Activated effector memory CD4-positive, alpha-beta T cell treated with Interleukin-2 at 50 U/mL for 16 hours (primary cell): ENCODE measurements at regions not wholly inside any gene's neighbourhood (a gene's known extent, or its start where the extent isn't known, plus 50 kb on each side); places are given as distances from the start of the nearest gene placed in this dataset.

ENCODE experiments used
- DNase-seq: peaks from one replicate; pipeline ENCODE4 v3.0.0-alpha.2; 2020

DNA sequence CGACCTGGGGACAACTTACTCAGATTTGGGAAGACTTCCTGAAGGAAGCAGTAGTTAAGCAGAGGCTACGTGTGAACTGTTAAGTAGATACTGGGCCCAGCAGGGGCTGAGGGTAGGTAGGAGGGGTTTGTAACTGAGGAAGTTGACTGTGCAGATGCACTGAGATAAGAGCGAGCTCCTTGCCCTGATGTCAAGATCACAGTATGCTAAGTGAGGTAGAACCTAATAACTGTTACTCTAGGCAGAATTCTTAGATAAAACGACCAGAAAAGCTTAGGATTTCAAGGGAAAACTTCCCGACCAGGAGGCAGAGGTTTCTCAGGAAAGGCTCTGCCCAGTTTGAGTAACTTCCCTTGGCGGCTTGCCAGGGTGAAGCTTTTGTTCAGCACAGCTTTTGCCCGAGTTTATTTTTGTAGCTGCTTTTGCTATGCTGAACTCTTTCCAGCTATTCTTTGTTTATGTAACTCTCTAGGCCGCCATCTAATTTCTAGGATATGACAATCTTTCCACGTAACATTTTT is 632.1 kb downstream of the DIAPH3 start:
- DNase-seq = no peak

DNA sequence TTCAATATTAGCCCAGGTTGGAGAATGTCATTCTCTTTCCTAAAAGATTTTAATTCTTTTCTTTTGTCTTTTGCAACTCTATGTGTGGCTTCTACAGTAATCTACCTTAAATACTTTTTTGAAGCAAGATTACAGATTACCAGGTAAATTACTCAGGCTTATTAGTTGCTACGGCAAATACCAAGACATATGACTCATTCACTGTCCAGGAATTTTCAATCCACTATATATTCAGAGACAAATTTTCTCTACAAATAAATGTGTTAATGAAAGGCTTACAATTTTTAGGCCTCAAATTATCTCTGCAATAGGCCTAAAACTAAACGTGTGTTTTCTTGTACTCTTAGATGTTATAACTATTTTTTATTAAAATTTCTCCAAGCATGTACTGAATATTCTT is 631.3 kb downstream of the DIAPH3 start:
- no peak for DNase-seq

DNA sequence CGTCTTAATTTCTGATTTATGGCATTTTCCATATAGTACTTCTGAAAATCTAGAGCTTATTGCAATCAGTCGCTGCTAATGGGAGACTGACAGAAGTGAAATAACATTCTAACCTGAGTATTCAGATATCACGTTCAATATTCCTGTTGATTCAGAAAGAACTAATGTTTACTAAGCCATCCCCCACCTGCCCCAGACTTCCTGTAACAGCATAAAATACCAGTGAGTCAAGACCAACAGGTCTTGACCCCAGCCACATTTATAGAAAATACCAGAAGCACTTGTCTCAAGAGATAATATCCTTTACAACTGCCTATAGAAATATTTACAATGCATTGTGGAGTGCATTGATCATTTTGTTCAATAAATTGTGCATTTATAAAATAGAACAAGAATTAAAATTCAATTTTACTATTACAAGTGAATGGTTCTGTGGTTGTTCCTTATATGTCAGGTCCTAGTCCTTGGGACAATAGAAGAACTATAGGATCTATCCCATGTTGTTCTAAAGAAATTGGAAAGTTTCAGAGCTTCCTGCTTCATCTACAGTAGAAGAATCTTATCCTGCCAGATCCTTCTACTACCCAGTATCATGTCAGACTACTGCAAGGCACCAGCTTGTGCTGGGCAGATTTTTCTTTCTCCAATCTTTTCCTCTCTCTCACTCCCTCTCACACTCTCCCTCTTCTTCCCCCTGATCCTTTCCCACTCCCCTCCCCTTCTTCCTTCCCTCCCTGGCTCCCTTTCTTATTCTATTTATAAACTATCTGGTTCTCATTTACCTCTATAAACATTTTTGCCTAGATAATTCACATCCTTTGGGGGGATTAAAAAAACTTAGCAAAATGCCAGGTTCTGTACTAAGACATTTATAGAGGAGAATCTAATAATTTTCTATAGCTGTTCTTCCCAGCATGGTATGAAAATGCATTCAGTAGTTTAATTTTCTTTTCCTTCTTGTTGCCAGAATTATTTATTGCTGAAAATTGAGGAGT is 629.9 kb downstream of the DIAPH3 start:
- no peak for DNase-seq

DNA sequence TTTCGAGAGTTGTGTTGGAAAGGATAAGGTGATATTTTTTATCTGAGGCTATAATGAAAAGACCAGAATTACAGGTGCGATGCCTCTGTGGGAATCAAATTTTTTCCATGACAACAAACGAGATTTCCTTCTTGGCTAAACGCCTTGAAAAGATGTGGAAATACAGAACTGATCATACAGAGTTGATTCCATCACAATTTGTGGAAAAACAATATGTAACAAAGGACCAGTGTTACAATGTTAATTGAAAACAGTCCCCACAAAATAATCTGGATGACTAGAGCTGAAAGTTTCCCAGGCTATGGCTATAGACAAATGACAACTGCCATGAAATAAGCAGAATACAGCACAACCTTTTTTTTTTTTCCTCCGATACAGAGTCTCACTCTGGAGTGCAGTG is 628.9 kb downstream of the DIAPH3 start:
- no peak for DNase-seq

DNA sequence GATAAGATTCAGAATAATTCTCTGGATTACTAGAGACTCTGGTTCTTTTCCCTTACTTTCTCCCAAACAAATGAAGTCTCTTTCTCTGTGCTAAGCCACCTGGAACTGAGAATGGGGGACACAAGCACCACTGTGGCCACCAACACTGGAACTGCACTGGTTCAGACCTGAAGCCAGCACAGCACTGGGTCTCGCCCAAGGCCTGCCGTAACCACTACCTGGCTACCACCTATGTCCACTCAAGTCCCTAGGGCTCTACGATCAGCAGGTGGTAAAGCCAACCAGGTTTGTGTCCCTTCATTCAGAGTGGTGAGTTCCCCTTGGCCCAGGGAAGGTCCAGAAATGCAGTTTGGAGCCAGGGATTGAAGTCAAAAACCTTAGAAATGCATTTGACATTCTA is 626.2 kb downstream of the DIAPH3 start:
- DNase-seq = no peak

DNA sequence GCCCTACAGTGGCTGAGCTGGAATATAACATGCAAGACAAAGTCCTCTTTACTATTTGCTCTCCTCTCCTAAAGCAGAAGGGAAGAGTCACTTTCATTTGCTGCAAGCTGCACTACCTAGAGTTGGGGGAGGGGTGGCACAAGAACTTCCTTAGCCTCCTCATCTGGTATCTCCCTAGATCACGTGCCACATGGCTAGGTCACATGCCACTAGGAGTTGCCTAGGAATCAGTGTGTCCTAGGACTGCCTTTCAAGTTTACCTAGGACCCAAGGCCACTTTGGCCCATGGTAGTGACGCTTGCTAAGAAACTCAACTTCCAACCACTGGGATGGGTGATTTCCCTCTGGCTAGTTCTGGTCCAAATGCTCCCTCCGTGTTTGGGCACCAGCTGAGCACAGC is 625.2 kb downstream of the DIAPH3 start:
- DNase-seq = no peak

DNA sequence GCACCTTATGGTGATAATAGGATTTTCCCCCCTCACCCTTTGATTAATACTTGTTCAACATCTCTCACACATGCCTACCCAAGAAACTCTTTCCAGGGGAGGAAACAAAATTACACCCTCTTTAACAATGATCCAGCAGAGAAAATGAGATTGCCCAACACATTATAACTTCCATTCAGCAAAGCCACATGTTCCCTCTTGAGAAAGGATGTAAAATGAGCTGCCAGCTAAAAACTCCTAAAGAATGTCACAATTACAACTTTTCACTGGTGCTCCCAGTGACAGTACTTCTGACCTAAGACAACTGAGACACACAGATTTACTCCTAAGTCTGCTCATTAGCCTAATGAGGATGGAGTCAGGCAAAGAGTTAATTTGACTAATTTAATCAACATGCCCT is 621.4 kb downstream of the DIAPH3 start:
- no peak for DNase-seq

DNA sequence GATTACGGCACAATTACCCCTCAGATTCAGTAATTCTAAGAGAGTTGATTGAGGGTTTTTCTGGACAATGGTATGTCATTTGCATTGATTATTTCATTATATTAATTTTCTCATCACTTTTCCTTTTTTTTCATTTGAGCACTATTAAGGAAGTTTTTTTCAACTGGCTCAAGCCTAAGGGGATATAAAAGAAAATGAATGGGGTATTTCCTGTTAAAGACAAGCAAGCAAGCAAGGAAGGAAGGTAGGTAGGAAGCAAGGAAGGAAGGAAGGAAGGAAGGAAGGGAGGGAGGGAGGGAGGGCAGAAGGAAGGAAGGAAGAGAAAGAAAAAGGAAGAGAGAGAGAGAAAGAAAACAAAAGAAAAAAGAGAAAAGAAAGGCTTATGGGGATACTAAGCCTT is 620.3 kb downstream of the DIAPH3 start:
- DNase-seq = no peak

DNA sequence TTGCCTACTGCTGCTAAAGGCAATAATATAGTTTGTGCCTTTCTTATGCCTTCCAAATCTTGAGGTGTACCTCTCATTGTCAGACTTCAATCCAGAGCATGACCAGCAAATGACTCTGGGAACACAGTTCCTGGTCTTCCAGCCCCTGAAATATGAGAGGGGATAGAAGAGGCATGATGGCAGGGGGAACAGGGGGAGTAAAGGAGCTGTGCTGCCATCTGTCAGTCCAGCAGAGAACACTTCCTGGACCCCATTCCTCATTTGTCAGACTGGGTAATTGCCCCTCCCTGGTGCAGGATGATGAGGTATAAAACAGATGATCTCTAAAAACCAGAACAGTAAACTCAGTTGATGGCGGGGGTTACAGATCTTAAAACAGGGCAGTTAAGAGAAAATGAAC is 618.7 kb downstream of the DIAPH3 start:
- DNase-seq = no peak

DNA sequence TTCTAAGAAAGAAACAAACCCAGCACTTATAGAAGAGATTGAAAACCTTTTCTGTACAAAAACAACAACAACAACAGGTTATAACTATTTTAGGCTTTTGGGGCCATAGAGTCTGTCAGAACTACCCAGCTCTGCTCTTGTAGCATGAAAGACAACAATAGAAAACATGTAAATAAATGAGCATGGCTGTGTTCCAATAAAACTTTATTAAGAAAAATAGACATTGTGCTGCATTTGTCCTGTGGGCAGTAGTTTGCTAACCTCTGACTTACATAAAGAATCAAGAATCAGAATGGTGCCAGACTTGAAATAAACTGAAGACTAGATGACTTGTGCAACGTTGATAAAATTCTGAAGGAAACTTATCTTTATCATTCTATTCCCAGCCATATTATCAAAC is 617.5 kb downstream of the DIAPH3 start:
- DNase-seq = no peak

DNA sequence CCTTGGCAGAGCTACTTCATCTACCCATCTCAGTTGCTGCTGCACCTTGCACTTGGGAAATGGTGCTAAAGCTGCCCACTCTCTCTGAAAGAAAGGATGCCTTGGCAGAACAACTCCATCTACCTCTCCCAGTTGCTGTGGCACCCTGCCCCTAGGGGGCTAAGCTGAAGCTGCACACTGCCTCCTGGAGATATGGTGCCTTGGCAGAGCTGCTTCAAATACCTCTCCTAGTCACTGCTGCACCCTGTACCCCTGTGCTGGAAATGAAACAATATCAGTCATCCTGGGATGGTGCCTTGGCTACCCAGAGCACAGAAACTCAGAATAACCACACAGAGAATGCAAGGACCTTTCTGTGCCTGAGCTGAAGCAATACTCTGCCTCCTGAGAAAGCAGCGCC is 615.8 kb downstream of the DIAPH3 start:
- no peak for DNase-seq

DNA sequence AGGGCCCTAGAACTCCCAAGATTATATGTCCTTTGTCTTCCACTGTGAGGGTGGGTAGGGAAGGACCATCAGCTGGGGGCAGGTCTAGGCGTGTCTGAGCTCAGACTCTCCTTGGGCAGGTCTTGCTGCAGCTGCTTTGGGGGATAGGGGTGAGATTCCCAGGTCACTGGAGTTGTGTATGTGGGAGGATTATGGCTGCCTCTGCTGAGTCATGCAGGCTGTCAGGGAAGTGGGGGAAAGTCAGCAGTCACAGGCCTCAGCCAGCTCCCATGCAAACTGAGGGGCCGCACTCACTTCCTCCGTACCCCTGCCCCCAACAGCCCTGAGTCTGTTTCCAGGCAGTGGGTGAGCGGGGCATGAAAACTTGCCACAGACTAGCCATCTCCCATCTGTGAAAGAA is 600.8 kb downstream of the DIAPH3 start:
- no peak for DNase-seq

DNA sequence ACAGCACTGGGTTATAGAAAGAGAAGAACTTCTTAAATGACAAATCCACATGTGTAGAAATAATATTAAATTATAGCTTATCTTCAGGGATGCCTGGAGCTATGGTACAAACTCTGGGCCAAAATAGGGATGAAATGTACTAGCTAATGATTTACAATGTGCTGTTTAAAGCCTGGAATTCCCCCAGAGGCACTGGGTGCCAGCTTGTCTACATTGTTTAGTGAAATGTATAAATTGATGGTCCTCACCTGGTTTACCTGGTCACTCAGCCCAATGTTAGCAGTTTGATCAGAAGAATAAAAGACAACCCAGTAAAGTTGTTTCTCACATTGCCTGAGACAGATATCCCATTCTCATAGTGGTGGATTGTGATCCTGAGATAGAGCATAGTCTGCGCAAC is 597.2 kb downstream of the DIAPH3 start:
- no peak for DNase-seq

DNA sequence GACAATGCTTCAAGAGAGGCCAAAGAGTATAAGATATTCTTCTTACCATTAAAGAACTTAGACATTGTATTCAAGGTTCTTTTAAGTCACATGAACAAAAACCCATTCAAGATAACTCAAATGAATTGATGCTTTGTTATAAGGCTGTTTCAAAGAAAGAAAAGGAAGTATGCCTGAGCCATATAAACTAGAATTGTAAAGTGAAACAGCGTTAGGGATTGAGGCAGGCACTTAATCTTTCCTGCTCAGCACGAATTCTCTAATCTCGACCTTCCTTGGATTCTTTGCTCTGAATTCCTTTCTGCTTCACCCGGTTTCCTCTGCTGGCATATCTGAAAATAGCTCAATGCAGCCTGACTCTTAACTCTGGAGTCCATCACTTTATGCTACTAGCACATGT is 595.4 kb downstream of the DIAPH3 start:
- DNase-seq = no peak

DNA sequence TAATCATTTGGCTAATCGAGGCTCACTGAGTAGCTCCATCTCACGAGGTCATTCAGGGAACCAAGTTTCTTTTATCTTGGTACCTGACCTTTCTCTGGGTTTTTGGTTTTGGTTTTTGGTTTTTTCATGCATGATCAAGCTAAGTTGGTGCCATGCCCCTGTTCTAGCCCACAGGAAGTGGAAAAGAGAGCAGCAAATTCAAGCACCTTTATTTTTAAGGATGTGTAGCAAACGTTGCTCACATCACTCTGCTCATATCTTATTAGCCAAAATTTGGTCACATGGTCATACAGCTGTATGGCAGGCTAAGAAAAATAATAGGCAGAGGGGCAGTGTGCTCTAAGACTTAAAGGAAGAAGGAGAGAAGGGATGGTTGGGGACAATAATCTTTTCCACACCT is 593.5 kb downstream of the DIAPH3 start:
- no peak for DNase-seq

DNA sequence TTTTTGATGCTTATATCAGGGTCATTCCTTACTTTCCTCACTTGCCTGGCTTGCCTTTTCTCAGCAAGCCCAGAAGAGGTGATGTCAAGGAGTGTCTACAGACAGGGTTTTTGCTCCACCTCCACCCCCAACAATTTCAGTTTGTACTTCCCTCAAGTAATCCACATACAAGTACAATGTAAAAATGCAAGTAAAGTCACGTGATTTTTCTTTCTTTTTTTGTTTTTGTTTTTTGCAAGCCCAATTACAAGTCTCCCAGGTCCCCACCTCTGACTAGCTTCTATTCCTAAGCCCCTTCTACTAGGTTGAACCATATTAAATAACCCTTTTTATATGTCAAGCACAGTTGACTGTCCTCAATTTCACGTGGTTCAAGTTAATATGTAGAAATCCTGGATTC is 579.6 kb downstream of the DIAPH3 start:
- no peak for DNase-seq

DNA sequence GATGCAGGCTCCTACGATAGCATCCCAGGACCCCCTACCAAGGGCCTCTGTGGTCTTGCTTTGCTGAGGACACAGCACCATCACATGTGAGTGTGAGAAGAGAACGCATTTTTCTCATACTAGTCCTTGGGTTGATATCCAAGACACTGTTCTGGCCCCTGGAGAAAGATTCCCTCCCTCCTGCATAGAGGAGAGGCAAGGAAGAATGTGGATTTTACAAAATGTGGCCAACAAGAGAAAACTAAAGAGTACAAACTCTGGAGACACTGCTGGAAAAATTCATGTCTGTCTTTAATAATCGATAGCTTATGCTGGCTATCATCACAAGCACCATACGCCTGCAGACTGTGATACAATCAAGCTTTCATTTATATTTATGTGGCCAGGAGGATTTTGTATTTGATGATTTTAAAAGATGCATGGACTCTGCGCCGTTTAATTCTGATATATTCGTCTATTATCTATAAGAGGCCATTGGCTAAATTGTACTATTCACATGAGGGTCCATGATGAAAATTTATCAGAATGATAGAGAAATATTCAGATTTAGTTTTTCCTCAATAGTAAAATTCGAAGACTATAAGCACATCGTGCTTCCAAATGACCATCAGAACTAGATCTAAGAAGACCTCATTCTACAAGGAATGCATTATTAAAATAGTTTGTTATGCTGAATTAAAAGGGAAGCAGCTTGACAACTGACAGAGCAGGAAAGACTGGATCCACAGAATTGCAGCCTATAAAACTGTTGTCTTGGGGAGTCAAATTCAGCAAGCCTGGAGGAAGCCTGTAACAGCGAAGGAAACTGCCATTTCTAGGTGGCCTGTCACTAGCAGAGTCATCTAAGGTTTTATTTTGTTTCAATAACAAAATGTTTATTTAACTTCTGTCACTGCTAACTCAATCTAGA is 578.7 kb downstream of the DIAPH3 start:
- DNase-seq = no peak

DNA sequence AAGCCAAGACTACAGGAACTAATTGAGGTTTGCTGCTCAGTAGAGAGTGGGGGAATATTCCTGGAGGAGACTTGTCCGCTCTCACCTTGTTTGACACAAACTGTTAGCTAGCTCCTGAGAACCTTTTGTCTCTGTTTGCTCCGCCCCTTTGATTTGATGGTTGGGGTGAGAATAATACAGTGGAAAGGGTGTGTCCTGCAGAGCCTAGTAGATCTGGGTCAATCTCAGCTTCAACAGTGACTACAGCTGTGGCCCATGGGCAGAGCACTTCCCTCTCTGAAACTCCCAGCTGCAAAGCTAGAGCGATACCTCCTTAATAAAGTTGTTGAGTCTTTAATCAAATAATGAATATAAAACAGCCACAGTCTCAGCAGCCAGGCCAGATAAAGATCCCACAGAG is 576.7 kb downstream of the DIAPH3 start:
- DNase-seq = no peak

DNA sequence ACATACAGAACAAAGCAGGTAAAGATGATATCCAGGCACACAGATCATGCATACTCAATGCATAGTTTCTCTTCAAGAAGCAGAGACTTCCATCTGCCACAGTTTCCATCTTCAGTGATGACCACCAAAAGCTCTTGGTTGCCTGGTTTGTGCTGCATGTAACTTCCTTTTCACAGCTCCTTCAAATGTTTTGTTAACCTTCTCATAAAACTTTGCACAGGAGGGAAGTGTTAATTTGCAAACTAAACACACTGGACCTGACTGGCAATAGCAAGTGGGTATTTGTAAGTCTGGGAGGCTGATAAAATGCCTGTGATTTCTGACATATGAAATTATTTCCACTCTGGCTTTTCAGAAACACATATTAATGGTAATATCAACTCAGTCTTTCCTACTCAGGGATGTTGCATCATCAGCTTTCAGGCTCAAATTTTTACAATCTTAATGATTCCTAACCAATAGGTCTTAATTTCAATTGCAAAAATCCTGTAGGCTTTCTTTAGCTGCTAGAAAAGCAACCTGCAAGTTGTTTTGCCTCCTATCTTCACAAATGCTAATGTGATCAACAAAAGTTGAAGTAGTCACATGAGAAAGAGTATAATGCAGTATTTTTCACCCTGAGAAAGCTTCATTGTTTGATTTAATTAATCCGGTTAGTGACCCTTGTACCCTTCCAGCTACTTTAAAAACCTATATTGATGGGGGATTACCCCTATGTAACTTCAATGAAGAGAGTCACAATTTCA is 575.6 kb downstream of the DIAPH3 start:
- DNase-seq = no peak

DNA sequence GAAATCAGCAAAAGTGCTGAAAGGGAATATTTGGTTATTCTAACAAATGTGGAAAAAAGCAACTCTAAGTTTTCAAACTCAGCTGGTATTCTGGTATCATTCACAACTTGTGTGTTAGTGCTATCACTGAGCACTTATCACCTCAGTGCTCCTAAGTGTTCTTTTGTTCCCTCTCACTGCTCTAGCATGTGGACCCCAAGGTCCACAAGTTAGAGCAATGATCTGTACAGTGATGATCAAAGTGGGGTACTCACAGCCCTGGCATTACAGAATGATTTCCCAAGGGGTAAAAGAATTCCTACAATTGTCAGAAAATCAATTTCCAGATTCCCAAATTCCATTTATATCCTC is 575.0 kb downstream of the DIAPH3 start:
- no peak for DNase-seq

DNA sequence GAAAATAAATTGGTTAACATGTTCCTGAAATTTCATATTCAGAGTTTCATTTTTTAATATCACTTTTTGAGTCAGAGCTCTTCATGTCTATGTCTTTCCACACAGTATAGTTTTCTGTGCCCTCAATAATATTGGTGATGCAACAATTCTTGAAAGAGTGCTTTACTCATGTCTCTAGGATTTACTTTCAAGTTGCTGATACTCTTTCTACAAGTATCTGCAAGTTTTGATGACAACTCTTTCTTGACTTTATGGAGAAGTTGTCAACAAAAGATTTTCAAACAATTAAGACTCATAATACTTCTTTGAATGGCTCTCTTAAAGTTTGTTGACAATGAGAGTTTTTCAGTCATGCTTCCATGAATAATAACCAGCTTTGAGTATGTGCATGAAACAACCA is 561.7 kb downstream of the DIAPH3 start:
- no peak for DNase-seq

DNA sequence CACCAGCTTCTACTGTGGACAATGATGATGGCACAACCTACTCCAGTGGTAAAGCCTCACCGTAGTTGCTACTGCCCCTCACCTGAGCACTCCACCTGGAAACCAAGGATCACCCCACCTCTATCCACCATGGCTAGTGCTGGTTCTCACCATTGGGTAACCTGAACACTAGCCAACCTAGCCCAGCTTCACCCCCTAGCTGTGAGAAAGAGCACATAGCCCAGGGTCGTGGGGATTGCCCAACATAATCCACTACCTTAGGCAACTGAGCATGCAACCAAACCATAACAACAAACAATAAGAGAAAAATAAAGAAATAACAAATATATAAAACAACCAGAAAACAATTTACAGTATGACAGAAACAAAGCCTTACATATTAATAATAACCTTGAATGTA is 560.1 kb downstream of the DIAPH3 start:
- no peak for DNase-seq

DNA sequence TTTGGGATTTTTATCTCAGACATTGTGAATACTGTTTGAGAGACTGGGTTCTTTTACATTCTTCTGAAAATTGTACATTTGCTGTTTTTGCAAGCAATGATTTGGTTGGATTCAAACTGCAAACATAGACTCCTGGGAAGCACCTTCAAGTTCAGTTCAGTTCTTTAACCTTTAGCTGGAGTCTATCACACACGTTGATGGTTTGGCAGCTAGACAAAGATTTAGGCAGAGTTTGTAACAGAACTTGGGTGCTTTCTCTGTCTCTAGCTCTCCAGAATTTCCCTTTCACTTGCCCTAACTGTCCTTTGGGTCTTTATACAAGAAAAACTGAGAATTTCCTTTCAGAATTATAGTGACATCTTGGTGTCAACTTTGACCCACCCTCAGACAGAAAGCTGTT is 556.6 kb downstream of the DIAPH3 start:
- no peak for DNase-seq
